ENCODE measurements at regions not wholly inside any gene's neighbourhood (a gene's known extent, or its start where the extent isn't known, plus 50 kb on each side); places are given as distances from the start of the nearest gene placed in this dataset.

GRCh38 chr17:71380936-71381335 is 739.9 kb upstream of the SOX9 start:
- no peak for DNase-seq (ENCODE audit: low read depth in 3 of 3)

DNA sequence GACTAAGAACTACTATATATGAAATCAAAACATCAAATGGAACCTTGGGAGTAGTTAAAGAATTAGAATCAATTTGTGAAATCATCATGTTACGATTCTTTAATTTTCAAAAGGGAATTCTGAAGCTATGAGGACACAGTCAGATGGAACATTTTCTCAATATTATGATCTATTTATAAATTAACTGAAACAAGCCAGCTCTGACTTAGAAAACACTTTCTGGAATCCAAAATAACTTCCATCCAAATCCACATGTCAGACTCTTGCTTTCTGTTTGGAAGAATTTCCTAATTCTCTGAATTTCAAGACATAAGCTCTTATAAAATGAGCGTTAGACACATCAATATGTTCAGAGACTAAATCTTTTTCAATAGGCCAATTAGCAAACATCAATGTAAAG is 737.7 kb upstream of the SOX9 start:
- no peak for DNase-seq (ENCODE audit: low read depth in 3 of 3)

- DNase-seq (ENCODE audit: low read depth in 3 of 3): no peak
Measured at GRCh38 chr17:71387456-71387855, 733.4 kb upstream of the SOX9 start.

GRCh38 chr17:71392715-71393567 is 727.9 kb upstream of the SOX9 start:
- no peak for DNase-seq (ENCODE audit: low read depth in 3 of 3)

DNA sequence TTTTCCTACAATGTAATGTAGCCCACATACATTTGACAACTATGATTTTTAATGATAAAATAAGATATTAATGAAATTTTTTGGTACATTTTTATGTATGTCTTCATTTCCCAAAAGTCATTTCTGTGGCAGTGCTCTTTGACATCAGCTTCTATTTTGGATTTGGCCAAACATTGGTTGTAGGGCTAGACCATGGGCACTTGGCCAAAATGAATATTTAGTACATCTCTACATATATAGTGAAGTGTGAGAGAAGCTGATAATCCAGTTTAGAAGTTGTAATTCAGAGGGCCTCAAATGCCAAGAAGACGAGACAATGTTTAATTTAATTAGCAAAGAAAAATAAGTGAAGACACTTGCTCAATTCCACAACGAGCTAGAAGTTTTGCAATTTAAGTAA is 724.9 kb upstream of the SOX9 start:
- no peak for DNase-seq (ENCODE audit: low read depth in 3 of 3)

DNA sequence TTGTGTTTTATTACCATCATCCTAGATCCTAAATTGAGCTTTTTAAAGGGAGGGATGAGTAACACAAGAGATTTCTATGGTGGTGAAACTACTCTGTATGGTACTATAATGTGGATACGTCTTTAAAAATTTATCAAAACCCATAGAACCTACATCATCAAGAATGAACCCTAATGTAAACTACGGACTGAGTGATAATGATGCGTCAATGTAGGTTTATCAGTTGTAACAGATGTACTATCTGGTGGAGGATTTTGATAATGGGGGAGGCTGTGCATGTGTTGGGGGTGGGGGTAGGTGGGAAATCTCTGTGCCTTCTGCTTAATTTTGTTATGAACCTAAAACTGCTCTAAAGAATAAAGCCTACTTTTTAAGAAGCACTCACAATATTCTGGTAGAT is 724.1 kb upstream of the SOX9 start:
- no peak for DNase-seq (ENCODE audit: low read depth in 3 of 3)

DNA sequence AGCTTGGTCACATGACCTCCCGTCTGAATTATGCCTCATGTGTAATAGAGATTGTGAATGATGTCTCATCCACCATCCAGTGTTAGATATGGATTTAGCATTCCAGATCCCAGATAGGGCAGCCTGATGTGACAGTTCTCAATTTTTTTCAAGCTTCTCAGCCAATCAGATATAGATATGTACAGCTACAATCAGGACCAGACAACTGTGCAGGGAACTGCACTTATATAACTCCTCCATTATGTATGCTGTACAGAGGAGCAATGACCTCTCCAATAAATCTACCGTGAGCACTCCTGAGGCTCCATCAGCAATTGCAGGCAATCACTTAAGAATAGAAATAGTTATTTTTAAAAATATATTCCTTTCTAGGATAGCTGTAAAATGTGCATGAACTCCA is 722.8 kb upstream of the SOX9 start:
- no peak for DNase-seq (ENCODE audit: low read depth in 3 of 3)

GRCh38 chr17:71398800-71399219 is 722.0 kb upstream of the SOX9 start:
- DNase-seq (ENCODE audit: low read depth in 3 of 3): no peak

DNA sequence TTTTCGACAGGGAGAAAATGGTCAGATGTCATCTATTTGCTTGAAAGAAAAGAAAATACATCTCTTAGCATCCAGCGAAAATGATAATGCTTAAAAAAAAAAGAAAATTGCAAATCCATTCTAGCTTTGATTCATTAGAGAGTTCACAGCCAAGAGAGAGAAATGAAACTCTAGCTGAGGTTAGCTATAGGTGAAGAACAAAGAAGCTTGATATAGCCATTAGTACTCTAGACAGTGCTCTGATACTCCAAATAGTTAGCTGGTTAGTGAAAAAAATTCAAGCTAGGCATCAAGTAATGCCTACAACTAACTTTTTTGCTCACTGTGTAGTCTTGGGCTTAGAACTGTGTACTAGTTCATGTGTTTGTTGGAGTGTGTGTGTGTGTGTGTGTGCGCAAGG is 721.6 kb upstream of the SOX9 start:
- DNase-seq (ENCODE audit: low read depth in 3 of 3): no peak

DNA sequence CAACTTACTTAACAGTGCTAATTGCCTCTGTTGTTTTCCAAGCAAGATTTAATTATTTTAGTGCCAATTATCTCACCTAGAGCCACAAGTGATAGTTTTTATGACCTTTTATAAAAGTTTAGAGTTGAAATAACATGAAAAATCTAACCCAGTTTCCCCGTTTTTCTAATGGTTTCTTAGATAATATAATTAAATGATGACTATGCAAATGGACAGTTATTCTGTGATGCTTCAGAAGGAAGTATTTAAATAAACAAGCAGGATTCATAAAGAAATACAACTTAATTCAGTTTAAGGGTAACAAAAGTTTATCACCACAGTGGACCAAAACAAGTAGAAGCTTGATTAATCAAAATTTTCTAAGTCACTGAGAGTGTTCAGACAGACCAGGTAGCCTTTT is 721.2 kb upstream of the SOX9 start:
- no peak for DNase-seq (ENCODE audit: low read depth in 3 of 3)

- no peak for DNase-seq (ENCODE audit: low read depth in 3 of 3)
Measured at GRCh38 chr17:71402007-71402406, 718.8 kb upstream of the SOX9 start.

DNA sequence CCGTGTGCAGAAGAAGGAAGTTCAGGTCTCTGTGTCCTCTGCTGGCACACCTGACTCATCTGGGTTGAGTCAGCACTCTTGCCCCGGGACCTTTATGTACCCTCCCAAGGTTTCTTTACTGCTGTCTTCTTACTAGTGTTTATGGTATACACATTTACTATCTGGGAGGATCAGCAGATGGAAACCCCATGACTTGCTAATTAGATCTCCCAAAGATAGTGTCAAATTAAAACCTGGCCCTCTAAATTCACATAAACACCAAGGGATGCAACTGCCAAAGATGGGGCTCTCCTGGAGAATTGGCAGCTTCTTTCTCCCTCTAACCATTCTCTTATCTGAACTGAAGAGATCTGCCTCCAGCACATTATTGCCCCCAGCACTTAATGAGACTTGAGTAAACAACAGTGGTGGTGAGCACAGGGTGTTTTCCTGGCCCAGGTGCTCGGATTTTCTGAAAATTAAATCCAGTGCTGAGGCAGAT is 718.1 kb upstream of the SOX9 start:
- no peak for DNase-seq (ENCODE audit: low read depth in 3 of 3)

DNA sequence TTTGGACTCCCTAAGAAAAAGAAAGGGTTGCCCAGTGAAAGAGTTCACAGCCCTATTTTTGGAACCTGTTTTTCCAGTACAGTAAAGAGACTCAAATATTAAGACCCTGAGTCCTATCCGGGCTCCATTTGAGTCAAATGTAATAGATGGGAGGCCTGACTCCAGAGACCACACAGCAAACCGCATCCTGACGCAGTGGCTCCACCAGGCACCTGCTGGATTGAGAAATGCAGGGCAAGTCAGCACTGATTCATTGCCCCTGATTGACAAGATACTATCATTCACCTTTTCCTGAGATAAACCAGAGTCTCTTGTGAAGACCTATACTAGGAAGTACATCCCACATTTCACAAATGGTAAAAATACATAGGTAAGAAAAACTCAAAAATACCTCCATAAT is 715.7 kb upstream of the SOX9 start:
- no peak for DNase-seq (ENCODE audit: low read depth in 3 of 3)

DNA sequence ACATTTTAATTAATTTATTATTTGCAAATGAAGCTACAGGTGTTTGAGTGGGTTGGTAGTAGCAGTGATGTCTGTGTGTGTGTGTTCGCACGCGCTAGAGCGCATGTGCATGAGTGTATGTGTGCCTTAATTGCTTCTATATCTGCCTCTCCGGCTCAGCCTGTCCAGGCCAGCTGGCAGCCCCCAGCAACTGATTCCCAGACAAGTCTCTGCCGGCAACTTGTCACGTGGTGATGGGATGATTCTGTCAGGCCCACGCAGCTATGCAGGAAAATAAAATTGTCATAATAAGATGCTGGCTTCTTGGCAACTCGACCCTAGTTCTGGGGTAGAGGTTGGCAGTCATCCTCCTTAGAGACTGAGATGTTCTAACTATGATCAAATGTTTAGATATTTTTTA is 712.8 kb upstream of the SOX9 start:
- no peak for DNase-seq (ENCODE audit: low read depth in 3 of 3)

- DNase-seq (ENCODE audit: low read depth in 3 of 3): no peak
Measured at GRCh38 chr17:71409137-71409536, 711.7 kb upstream of the SOX9 start.

DNA sequence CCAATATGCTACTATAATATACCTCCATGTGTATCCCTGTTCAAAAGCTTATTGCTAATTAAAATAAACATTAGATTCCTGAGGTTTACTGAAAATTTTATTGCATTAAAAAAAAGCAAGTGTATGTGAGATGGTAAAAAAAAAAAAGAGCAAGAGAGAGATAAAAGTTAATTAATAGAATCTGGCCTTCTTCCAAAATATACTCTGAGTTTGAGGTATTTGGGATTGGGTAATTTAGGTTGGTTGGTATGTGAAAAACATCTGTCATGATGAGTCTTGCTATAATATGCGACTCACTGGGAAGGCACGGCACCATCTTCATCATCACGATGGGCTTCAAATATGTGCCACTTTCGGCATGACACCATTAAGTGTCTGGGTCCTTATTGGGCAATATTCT is 711.1 kb upstream of the SOX9 start:
- DNase-seq (ENCODE audit: low read depth in 3 of 3): no peak

DNA sequence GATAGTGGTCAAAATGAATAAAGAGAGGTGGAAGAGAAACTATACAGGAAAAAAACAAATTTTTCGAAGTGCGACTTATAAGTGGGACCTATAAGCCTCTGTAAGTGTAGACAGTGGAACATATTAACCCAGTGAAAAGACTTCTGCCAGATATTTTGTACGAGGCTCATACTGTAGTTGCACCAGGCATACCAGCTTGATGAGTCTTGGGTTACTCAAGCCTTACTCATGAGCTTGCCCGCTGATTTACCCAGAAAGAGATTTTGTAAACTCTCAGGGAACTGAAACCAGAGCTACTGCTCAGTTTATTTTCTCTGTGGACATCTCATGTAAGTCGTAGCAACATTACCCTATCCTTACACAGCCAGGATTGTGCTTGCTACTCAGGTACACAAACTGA is 708.0 kb upstream of the SOX9 start:
- DNase-seq (ENCODE audit: low read depth in 3 of 3): no peak

- DNase-seq (ENCODE audit: low read depth in 3 of 3): no peak
Measured at GRCh38 chr17:71413935-71414334, 706.9 kb upstream of the SOX9 start.

- no peak for DNase-seq (ENCODE audit: low read depth in 3 of 3)
Measured at GRCh38 chr17:71417142-71417541, 703.7 kb upstream of the SOX9 start.

DNA sequence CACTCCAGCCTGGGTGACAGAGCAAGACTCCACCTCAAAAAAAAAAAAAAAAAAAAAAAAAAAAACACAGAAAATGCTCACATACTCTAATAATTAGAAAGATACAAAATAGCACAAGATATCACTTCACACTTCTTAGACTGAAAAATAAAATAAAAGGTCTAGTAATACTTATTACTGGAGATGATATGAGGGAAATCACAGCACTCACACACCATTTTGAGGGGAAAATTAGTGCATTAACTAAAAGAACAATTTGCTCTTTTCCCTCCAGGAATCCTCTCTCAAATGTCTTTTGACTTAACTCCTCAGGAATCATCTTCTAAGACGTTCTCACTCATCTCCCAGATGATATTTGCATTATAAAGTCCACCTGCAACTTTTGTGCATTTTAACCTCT is 697.9 kb upstream of the SOX9 start:
- DNase-seq (ENCODE audit: low read depth in 3 of 3): no peak

GRCh38 chr17:71423871-71424546 is 696.8 kb upstream of the SOX9 start:
- no peak for DNase-seq (ENCODE audit: low read depth in 3 of 3)

DNA sequence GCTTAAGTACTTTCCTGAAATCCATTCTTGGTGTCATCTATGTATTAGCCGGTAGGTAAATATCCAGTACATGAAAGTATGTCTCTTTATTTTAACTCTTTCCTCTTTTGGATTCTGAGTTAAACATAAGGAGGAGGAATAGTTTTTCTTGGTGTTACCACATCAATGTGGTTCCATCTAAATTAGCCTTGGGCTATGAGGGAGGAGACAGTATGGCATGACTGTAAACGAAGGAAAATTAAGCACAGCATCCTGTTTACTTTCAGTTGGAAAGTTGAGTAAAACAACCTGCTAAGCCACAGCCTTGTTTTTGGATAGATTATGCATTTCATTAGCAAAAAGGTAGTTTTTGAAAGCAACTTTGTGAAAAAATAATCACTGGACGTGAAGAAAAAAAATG is 693.0 kb upstream of the SOX9 start:
- no peak for DNase-seq (ENCODE audit: low read depth in 3 of 3)

- no peak for DNase-seq (ENCODE audit: low read depth in 3 of 3)
Measured at GRCh38 chr17:71428897-71429296, 691.9 kb upstream of the SOX9 start.
